ENCODE measurements at regions not wholly inside any gene's neighbourhood (a gene's known extent, or its start where the extent isn't known, plus 50 kb on each side); places are given as distances from the start of the nearest gene placed in this dataset.

DNA sequence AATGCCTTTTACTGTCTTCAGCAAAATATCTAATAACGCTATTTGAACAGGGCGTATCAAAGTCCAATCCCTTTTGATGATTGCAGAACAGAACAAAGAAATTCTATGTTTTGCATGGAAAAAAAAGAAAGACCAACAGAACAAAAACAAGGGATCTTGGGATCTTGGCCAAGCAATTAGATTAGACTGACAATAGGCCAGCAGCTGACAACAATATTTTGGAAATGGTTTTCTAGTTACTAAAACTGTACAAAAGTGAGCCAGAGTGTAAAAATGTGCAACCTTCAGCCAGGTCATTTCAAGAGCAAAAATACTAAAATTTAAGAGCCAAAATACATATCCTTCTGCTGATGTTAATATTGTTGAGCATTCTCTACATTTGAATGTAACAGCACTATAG, 716.5 kb upstream of the KCND2 start:
- Mint-ChIP-seq H3K9me3 (ENCODE audit: insufficient read depth) (peaks cover 5% of the 10 kb centered on the region), H3K27ac (no peak overlapping the region), H3K27me3 (no peaks in the 10 kb centered on the region), H3K4me3 (no peak overlapping the region), H3K4me1 (no peaks in the 10 kb centered on the region)
- Histone ChIP-seq H3K9ac (ENCODE audit: low read length) (no peak overlapping the region), H3K27me3 (replicated peaks in 1 of 4; ENCODE audit: control extremely low read depth in 1 of 4, control insufficient read depth in 3 of 4, insufficient read depth in 4 of 4, low read length in 3 of 4) (no peaks in the 10 kb centered on the region), H3K27ac (ENCODE audit: low read length in 2 of 2) (no peak overlapping the region), H4K20me1 (ENCODE audit: control insufficient read depth, insufficient read depth, low read length, poor library complexity, severe bottlenecking) (no peaks in the 10 kb centered on the region), H3K79me2 (ENCODE audit: control insufficient read depth, insufficient read depth, low read length) (no peaks in the 10 kb centered on the region), H2AFZ (ENCODE audit: insufficient read depth, low read depth, low read length, poor library complexity, severe bottlenecking) (no peak overlapping the region), H3K4me2 (replicated peaks; ENCODE audit: low read depth, low read length, poor library complexity, severe bottlenecking) (no peak overlapping the region), H3K4me3 (ENCODE audit: control extremely low read depth in 1 of 5, extremely low read depth in 1 of 5, insufficient read depth in 1 of 5, low read depth in 2 of 5, low read length in 4 of 5) (no peak overlapping the region), H3K4me1 (ENCODE audit: control insufficient read depth in 2 of 2, insufficient read depth in 2 of 2, low read length in 2 of 2) (no peaks in the 10 kb centered on the region), H3K9me3 (ENCODE audit: control extremely low read depth in 1 of 3, control insufficient read depth in 2 of 3, insufficient read depth in 1 of 3, low read length in 2 of 3) (peaks cover 0 to 2% (median 0%) of the 10 kb centered on the region in 3 donors), H3K36me3 (replicated peaks in 1 of 2; ENCODE audit: control extremely low read depth in 1 of 2, control insufficient read depth in 1 of 2, extremely low read depth in 1 of 2, insufficient read depth in 2 of 2, low read length in 1 of 2) (no peaks in the 10 kb centered on the region)
- POLR2A ChIA-PET: no interaction called here
- no peak for ATAC-seq (ENCODE audit: low read depth)
- CTCF ChIA-PET: no interaction called here
- WGBS (ENCODE audit: insufficient coverage): no CpG with 5 or more reads among the region's 2 CpGs
- intact Hi-C loops (cut with micrococcal nuclease): no loop called here
- DNase-seq: no peak
- TF ChIP-seq, protein P1, sequence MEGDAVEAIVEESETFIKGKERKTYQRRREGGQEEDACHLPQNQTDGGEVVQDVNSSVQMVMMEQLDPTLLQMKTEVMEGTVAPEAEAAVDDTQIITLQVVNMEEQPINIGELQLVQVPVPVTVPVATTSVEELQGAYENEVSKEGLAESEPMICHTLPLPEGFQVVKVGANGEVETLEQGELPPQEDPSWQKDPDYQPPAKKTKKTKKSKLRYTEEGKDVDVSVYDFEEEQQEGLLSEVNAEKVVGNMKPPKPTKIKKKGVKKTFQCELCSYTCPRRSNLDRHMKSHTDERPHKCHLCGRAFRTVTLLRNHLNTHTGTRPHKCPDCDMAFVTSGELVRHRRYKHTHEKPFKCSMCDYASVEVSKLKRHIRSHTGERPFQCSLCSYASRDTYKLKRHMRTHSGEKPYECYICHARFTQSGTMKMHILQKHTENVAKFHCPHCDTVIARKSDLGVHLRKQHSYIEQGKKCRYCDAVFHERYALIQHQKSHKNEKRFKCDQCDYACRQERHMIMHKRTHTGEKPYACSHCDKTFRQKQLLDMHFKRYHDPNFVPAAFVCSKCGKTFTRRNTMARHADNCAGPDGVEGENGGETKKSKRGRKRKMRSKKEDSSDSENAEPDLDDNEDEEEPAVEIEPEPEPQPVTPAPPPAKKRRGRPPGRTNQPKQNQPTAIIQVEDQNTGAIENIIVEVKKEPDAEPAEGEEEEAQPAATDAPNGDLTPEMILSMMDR (IDR thresholded peaks at IDR 0.05): no peak
- TF ChIP-seq EZH2 (IDR thresholded peaks at IDR 0.05; ENCODE audit: borderline replicate concordance, insufficient read depth, low read depth, low read length, poor library complexity, severe bottlenecking): no peak

DNA sequence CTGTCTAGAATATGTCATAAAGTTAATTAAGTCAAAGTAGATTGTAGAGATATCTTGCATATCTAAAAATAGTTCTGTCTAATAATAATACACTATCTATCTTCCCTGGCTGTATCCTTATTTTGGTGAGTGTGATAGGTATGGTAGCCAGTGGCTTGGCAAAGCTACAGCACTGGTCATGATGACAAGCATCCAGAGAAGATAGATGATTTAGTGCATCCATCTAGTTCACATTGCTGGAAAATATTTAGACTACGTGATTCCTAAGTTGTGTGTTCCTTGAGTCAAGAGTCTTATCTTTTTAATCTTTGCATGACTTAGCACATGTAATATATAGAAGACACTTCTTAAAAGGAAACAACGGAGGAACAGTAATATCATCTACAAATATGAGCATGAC, 711.2 kb upstream of the KCND2 start:
- WGBS (ENCODE audit: insufficient coverage): no CpG with 5 or more reads among the region's 2 CpGs
- DNase-seq (no peak), ATAC-seq (ENCODE audit: low read depth) (no peak)
- no peak for TF ChIP-seq EZH2 (IDR thresholded peaks at IDR 0.05; ENCODE audit: borderline replicate concordance, insufficient read depth, low read depth, low read length, poor library complexity, severe bottlenecking)
- TF ChIP-seq, protein P1 (IDR thresholded peaks at IDR 0.05): no peak
- Histone ChIP-seq H4K20me1 (ENCODE audit: control insufficient read depth, insufficient read depth, low read length, poor library complexity, severe bottlenecking) (no peaks in the 10 kb centered on the region), H3K79me2 (ENCODE audit: control insufficient read depth, insufficient read depth, low read length) (no peaks in the 10 kb centered on the region), H3K9me3 (ENCODE audit: control extremely low read depth in 1 of 3, control insufficient read depth in 2 of 3, insufficient read depth in 1 of 3, low read length in 2 of 3) (peaks cover 0 to 5% (median 0%) of the 10 kb centered on the region in 3 donors), H3K9ac (ENCODE audit: low read length) (no peak overlapping the region), H3K27me3 (replicated peaks in 1 of 4; ENCODE audit: control extremely low read depth in 1 of 4, control insufficient read depth in 3 of 4, insufficient read depth in 4 of 4, low read length in 3 of 4) (no peaks in the 10 kb centered on the region), H3K4me2 (replicated peaks; ENCODE audit: low read depth, low read length, poor library complexity, severe bottlenecking) (no peak overlapping the region), H3K4me3 (ENCODE audit: control extremely low read depth in 1 of 5, extremely low read depth in 1 of 5, insufficient read depth in 1 of 5, low read depth in 2 of 5, low read length in 4 of 5) (no peak overlapping the region), H3K4me1 (ENCODE audit: control insufficient read depth in 2 of 2, insufficient read depth in 2 of 2, low read length in 2 of 2) (no peaks in the 10 kb centered on the region), H3K27ac (ENCODE audit: low read length in 2 of 2) (no peak overlapping the region), H3K36me3 (replicated peaks in 1 of 2; ENCODE audit: control extremely low read depth in 1 of 2, control insufficient read depth in 1 of 2, extremely low read depth in 1 of 2, insufficient read depth in 2 of 2, low read length in 1 of 2) (no peaks in the 10 kb centered on the region), H2AFZ (ENCODE audit: insufficient read depth, low read depth, low read length, poor library complexity, severe bottlenecking) (no peak overlapping the region)
- CTCF ChIA-PET: no interaction called here
- H3K9me3 Mint-ChIP-seq (ENCODE audit: insufficient read depth): peaks cover 7% of the 10 kb centered on the region
- intact Hi-C loops (cut with micrococcal nuclease): no loop called here
- H3K27me3 Mint-ChIP-seq: no peaks in the 10 kb centered on the region
- no peaks in the 10 kb centered on the region for H3K4me1 Mint-ChIP-seq
- H3K4me3 Mint-ChIP-seq: no peak overlapping the region
- H3K27ac Mint-ChIP-seq: no peak overlapping the region
- POLR2A ChIA-PET: no interaction called here
